ENCODE measurements at regions not wholly inside any gene's neighbourhood (a gene's known extent, or its start where the extent isn't known, plus 50 kb on each side); places are given as distances from the start of the nearest gene placed in this dataset.

- no peak for DNase-seq (ENCODE audit: low read depth)
- TF ChIP-seq, protein P1, sequence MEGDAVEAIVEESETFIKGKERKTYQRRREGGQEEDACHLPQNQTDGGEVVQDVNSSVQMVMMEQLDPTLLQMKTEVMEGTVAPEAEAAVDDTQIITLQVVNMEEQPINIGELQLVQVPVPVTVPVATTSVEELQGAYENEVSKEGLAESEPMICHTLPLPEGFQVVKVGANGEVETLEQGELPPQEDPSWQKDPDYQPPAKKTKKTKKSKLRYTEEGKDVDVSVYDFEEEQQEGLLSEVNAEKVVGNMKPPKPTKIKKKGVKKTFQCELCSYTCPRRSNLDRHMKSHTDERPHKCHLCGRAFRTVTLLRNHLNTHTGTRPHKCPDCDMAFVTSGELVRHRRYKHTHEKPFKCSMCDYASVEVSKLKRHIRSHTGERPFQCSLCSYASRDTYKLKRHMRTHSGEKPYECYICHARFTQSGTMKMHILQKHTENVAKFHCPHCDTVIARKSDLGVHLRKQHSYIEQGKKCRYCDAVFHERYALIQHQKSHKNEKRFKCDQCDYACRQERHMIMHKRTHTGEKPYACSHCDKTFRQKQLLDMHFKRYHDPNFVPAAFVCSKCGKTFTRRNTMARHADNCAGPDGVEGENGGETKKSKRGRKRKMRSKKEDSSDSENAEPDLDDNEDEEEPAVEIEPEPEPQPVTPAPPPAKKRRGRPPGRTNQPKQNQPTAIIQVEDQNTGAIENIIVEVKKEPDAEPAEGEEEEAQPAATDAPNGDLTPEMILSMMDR (conservative IDR thresholded peaks at IDR 0.05; ENCODE audit: low read depth, low read length) = no peak
- H3K4me3 ChIP-seq (ENCODE audit: low read length) = no peak overlapping the region
Observed at GRCh38 chr14:34931206-34931605, 51.6 kb upstream of the SRP54 start.

DNA sequence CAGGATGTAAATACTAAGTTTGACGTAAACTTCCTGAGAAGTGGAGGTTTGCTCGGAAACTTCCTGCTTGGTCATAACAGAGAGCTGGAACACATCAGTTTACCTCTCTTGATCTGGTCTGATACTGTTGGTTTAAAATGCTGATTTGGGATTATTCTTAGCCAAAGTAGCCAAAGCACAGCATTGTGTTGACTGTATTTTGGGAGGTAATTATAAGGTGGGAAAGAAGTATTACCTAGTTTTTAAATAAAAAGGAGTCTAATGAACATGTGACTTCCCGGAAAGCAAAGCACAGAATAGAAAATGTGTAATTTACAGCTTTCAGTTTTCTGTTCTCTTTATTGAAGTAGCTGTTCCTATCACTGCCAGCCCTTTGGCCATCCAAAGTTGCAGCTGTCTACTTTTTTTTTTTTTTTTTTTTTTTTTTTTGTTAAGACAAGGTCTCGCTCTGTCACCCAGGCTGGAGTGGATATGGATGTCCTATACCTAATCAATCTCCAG, 52.2 kb upstream of the SRP54 start:
- TF ChIP-seq, protein P1 (conservative IDR thresholded peaks at IDR 0.05; ENCODE audit: low read depth, low read length) = no peak
- H3K4me3 ChIP-seq (ENCODE audit: low read length) = no peak overlapping the region
- no peak for DNase-seq (ENCODE audit: low read depth)

DNA sequence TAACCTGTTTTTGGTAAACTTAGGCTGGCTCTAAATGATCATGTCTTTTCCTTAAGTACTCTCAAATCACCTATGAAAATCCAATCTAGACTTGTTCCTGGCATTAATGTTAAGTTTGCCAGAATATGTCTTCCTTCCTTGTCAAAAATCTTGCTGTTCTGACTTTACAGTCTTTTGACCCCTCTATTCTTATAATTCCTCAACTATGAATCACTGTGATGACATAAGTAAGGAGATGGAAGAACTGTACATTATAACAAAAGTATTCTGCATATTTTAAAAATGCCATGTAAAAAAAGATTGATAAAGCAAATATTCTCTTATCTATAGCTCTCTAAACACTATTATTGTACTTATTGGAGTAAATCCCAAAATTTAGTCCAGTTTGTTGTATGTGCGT, 51.4 kb upstream of the BAZ1A start:
- peak; percentile 23 for DNase-seq (ENCODE audit: low read depth)
- no peak overlapping the region for H3K4me3 ChIP-seq (ENCODE audit: low read length)
- TF ChIP-seq, protein P1 (conservative IDR thresholded peaks at IDR 0.05; ENCODE audit: low read depth, low read length) = no peak

Measured in retinal pigment epithelial cell (primary cell).